ENCODE measurements at regions not wholly inside any gene's neighbourhood (a gene's known extent, or its start where the extent isn't known, plus 50 kb on each side); places are given as distances from the start of the nearest gene placed in this dataset.

DNA sequence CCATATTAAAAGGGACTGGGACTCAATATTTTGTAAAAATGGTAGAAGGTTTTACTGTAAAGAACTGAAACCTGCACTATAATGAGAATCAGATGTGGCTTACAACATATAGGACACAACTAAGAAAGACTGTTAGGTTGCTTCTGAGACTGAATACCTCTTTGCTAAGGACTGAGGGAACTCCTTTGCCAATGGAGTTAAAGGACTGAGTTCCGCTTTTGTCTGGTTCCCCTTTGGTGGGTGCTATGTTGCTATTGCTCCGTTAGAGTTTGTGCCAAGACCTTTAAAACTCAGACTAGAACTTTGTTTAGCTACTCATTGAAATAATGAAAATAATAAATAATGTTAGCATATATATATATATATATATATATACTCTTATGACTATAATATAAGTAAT lies 147.8 kb upstream of the KCNMB2 start:
- TF ChIP-seq, protein P1, sequence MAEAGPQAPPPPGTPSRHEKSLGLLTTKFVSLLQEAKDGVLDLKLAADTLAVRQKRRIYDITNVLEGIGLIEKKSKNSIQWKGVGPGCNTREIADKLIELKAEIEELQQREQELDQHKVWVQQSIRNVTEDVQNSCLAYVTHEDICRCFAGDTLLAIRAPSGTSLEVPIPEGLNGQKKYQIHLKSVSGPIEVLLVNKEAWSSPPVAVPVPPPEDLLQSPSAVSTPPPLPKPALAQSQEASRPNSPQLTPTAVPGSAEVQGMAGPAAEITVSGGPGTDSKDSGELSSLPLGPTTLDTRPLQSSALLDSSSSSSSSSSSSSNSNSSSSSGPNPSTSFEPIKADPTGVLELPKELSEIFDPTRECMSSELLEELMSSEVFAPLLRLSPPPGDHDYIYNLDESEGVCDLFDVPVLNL (CRISPR knock-in tag; IDR thresholded peaks at IDR 0.05; ENCODE audit: borderline replicate concordance, low read depth) = no peak
- no peak for TF ChIP-seq ZSCAN18 (CRISPR knock-in tag; IDR thresholded peaks at IDR 0.05)
- no peak for TF ChIP-seq NR3C1 (CRISPR knock-in tag; conservative IDR thresholded peaks at IDR 0.05; ENCODE audit: low read depth)
- no peak for TF ChIP-seq RELA (CRISPR knock-in tag; IDR thresholded peaks at IDR 0.05; ENCODE audit: borderline replicate concordance)
- no peak for TF ChIP-seq SMAD4 (CRISPR knock-in tag; IDR thresholded peaks at IDR 0.05)
- no peak for TF ChIP-seq ZMAT4 (CRISPR knock-in tag; IDR thresholded peaks at IDR 0.05)
- no peak for TF ChIP-seq GRHL2 (CRISPR knock-in tag; IDR thresholded peaks at IDR 0.05; ENCODE audit: insufficient replicate concordance, severe bottlenecking)
- TF ChIP-seq, protein P2, sequence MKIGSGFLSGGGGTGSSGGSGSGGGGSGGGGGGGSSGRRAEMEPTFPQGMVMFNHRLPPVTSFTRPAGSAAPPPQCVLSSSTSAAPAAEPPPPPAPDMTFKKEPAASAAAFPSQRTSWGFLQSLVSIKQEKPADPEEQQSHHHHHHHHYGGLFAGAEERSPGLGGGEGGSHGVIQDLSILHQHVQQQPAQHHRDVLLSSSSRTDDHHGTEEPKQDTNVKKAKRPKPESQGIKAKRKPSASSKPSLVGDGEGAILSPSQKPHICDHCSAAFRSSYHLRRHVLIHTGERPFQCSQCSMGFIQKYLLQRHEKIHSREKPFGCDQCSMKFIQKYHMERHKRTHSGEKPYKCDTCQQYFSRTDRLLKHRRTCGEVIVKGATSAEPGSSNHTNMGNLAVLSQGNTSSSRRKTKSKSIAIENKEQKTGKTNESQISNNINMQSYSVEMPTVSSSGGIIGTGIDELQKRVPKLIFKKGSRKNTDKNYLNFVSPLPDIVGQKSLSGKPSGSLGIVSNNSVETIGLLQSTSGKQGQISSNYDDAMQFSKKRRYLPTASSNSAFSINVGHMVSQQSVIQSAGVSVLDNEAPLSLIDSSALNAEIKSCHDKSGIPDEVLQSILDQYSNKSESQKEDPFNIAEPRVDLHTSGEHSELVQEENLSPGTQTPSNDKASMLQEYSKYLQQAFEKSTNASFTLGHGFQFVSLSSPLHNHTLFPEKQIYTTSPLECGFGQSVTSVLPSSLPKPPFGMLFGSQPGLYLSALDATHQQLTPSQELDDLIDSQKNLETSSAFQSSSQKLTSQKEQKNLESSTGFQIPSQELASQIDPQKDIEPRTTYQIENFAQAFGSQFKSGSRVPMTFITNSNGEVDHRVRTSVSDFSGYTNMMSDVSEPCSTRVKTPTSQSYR (CRISPR knock-in tag; IDR thresholded peaks at IDR 0.05) = no peak
- TF ChIP-seq TCF7 (CRISPR knock-in tag; IDR thresholded peaks at IDR 0.05; ENCODE audit: low read depth) = no peak
- TF ChIP-seq FOXJ3 (CRISPR knock-in tag; IDR thresholded peaks at IDR 0.05; ENCODE audit: borderline replicate concordance) = no peak
- TF ChIP-seq ZNF671 (CRISPR knock-in tag; IDR thresholded peaks at IDR 0.05) = no peak
- no peak for TF ChIP-seq CREM (CRISPR knock-in tag; IDR thresholded peaks at IDR 0.05)
- no peak for TF ChIP-seq TEAD4 (CRISPR knock-in tag; IDR thresholded peaks at IDR 0.05)
- DNase-seq (ENCODE audit: low spot score) (no peak), ATAC-seq (no peak)
- H3K36me3 Mint-ChIP-seq = no peaks in the 10 kb centered on the region
- H3K9me3 Mint-ChIP-seq = no peaks in the 10 kb centered on the region
- H3K4me1 Mint-ChIP-seq = peaks cover 30% of the 10 kb centered on the region
- CTCF ChIA-PET = no interaction called here
- H3K4me3 Mint-ChIP-seq = no peak overlapping the region
- POLR2A ChIA-PET = no interaction called here
- H3K27ac Mint-ChIP-seq = no peak overlapping the region
- no peaks in the 10 kb centered on the region for H3K27me3 Mint-ChIP-seq (ENCODE audit: low read depth)

GRCh38 chr3:178389258-178389657 lies 147.0 kb upstream of the KCNMB2 start:
- no peak for ATAC-seq
- TF ChIP-seq ZNF671 (CRISPR knock-in tag; IDR thresholded peaks at IDR 0.05) (no peak), E2F5 (CRISPR knock-in tag; IDR thresholded peaks at IDR 0.05) (no peak), ZNF317 (CRISPR knock-in tag; IDR thresholded peaks at IDR 0.05; ENCODE audit: borderline replicate concordance, low read depth) (no peak), RELA (CRISPR knock-in tag; IDR thresholded peaks at IDR 0.05; ENCODE audit: borderline replicate concordance) (no peak), ZBTB43 (CRISPR knock-in tag; IDR thresholded peaks at IDR 0.05) (no peak), ZNF219 (CRISPR knock-in tag; IDR thresholded peaks at IDR 0.05; ENCODE audit: borderline replicate concordance) (no peak), KAT7 (CRISPR knock-in tag; IDR thresholded peaks at IDR 0.05; ENCODE audit: borderline replicate concordance) (no peak)
- TF ChIP-seq, protein P3, sequence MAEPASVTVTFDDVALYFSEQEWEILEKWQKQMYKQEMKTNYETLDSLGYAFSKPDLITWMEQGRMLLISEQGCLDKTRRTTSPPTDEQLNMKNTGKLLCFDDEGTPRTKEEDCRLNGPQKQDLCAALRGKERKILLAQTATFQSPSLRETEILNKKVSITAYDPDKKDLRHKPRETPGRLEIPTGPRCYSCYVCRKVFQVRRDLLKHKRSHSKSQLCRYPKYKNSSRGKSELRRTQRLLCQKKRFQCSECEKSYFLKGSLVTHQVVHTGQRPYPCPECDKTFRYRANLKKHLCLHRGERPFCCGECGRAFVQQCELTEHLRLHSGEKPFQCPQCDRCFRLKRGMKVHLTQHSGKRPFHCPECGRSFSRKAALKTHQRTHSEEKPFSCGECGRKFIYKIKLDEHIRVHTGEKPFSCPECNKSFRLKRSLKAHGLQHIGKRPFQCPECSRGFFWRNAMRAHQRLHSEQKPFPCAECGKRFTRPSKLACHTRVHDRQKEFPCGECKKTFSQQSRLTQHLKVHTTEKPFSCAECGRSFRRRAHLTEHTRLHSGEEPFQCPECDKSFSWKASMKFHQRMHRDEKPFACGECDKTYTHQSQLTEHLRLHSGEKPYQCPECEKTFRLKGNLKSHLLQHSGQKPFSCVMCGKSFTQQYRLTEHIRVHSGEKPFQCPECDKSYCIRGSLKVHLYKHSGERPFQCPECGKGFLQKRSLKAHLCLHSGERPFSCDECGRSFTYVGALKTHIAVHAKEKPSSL (CRISPR knock-in tag; conservative IDR thresholded peaks at IDR 0.05) = no peak
- CTCF ChIA-PET = interaction anchor here (1.0 kb wide), 1 partner anchor 47 kb away, joined by 3 read pairs; no protein-coding TSS in a partner anchor
- Mint-ChIP-seq H3K9me3 (no peaks in the 10 kb centered on the region), H3K4me1 (peaks cover 30% of the 10 kb centered on the region), H3K4me3 (no peak overlapping the region), H3K27me3 (ENCODE audit: low read depth) (no peaks in the 10 kb centered on the region), H3K27ac (no peak overlapping the region), H3K36me3 (no peaks in the 10 kb centered on the region)
- DNase-seq (ENCODE audit: low spot score) = no peak
- POLR2A ChIA-PET = no interaction called here
